CD4-positive, alpha-beta T cell treated with Interleukin-6 at 100 ng/mL for 8 hours (primary cell): ENCODE measurements at regions not wholly inside any gene's neighbourhood (a gene's known extent, or its start where the extent isn't known, plus 50 kb on each side); places are given as distances from the start of the nearest gene placed in this dataset.

Experiments
- DNase-seq: peaks from one replicate; pipeline ENCODE4 v3.0.0-alpha.2; 2020; ENCODE audit warnings: mixed read lengths, low spot score

DNA sequence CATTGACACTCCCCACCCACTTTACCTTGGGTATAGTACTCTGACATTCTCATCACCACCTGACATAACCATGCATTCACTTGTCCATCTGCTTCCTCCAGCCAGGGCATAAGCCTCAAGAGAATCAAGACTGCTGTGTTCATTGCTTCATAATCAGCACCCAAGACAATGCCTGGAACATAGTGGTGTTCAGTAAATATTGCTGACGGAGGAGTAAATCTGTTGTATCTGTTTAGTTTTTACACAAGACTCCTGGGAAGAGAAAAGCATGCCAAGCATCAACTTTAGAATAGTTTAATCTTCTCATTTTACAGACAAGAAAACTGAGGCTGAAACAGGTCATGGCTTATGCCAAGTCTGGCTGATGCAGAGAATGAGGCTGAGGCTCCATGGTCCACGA lies 173.9 kb upstream of the DUSP10 start:
- DNase-seq = no peak

DNA sequence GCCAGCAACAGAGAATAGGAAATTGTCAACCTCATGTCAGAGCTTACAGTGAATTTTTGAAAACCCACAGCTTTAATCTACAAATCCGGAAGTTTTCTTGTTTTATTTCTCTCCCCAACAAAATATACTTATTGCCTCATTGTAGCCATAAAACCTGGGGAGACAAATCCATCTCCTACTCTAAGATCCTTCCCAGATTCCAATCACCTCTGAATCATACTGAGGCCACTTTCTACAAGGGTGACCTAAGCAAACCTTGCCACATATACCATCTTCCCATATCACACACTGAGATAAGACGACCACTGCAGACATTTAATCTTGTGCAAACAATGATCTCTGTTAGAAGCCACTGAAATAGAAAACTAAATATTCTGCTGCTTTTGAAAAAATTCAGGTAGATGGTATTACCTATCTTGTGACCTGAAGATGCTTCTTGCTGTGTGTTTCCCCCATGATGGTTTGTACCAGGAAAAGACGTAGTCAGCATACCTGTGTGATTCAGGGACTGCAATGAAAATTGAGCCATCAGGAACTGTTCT lies 171.5 kb upstream of the DUSP10 start:
- no peak for DNase-seq

DNA sequence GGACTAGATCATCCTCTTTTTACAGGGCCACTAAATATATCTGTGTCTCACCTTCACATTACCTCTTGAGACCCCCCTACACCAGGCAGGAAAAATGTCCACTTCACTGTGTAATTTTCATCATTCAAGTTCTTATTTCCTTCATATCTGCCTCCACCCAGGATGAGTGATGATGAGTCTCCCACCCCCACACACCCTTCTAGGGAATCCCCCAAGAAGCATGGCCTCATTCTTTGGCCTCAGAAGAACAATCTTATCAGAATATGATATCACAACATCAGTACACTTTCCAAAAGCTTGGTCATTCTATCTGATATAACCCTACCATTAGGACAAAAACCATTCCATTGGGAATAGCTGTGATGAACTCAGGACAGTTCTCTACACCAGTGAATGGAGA lies 170.3 kb upstream of the DUSP10 start:
- DNase-seq = no peak

DNA sequence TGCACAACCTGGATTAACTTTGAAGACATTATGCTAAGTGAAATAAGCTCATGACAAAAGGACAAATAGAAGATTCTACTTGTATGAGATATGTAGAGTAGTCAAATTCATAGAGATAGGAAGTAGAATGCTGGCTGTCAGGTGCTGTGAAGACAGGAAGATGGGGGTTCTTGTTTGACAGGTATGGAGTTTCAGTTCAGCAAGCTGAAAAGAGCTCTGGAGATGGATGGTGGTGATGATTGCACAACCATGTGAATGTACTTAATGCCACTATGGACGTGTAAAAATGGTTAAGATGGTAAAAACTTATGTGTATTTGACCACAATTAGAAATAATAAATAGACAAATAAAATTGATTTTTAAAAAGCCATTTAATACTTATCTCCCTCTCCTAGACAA lies 169.8 kb upstream of the DUSP10 start:
- DNase-seq = no peak

DNA sequence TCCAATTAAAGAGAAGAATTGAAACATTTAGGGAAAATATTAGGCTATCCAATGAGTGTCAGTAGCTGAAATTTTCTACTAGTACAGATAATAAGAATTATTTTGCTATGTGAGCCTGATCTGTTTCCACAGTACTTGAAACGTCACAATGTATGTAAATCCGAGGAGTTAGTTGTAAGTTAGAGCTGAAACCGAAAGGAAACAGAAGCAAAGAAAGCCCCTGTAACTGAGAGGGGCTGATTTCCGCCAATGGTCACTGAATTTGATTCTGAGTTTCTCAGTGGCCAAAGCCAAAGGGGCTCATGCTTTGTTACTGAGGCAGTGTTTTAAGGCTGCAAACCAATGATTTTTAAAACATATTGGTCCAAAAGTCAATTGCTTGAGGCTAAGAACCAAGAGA lies 168.3 kb upstream of the DUSP10 start:
- DNase-seq = no peak

DNA sequence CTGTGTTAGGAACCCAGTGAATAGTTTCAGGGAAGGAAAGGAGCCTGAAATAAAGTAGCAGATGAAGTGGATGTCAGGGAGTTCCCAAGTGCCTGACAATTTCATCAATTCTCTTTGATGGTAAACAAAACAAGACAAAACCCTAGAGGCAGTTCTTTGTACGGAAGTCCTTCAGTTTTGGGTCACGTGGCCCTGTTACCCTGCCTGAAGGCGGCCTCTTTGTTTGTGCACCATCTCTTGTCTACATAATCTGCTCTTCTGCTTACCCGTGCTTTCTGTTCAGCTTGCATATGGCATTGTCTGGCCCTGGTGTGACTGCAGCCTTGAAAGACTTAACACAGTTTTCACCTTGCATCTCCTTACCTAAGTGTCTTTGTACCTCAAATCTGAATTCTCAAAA lies 166.7 kb upstream of the DUSP10 start:
- DNase-seq = no peak

DNA sequence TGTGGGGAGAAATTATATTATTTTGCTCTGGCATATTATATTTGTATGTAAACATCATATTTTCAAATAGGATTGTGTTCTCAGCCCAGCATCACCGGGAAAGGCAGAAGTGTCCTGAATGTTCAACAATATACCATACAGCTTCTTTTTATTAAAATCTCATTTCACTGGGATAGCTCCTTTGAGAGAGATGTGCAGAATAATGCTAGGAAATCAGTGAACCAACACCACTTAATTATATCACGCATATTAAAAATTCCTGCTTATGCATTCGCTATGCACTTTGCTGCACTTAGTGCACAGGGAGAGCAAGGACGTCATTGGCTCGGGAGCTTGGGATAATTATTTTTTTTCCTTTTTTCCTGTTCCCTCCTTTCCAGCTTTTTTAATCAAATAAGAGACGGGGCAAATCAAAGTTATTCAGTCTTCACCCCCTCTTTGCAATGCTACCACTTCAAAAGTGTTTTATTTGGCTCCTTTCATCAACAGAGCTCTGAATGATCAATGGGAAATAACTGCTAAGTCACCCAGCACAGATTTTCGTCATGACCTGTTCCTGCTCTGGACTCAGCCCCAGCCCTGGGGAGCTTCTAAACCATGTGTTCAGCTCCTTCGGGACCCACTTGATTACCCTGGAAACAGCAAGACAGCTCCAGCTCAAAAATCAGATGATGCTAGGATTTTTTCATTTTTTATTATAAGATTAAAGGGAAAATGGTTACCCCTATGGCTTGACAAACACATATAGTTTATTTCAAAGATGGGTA lies 165.5 kb upstream of the DUSP10 start:
- no peak for DNase-seq

DNA sequence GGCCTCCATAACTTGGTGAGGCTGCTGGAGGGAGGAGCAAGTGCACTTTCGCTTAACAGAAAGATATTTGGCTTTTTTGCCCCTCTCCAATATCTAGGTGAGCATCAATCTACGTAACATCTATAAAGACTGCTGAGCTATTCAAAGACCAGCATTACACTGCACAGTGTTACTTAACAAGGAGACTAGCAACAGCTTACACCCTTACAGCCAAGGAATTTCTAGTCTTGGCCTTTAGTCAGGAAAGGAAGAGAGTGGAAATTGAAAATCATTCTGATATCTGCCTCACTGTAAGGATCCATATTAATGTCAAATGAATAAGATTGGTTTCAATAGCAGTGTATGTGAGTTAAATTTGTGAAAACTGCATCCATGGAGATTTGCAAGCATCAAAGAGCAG lies 163.9 kb upstream of the DUSP10 start:
- DNase-seq = no peak

DNA sequence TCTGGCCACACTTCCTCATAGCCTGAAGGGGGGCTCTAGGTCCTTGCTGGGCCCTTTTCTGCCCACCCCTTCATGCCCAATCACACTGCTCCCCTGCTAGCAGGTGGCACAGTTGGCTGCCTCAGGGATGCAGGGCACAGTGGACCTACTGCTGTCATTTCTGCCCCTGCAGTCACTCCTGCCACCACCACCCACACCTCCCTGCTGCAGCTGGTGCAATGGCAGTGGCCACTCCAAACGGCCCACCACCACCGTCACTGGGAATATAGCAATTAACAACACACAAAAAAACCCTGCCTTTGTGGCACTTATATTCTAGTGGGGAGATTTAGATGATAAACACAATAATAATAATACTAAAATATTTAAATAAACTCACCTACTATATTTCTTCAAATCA lies 162.4 kb upstream of the DUSP10 start:
- no peak for DNase-seq

DNA sequence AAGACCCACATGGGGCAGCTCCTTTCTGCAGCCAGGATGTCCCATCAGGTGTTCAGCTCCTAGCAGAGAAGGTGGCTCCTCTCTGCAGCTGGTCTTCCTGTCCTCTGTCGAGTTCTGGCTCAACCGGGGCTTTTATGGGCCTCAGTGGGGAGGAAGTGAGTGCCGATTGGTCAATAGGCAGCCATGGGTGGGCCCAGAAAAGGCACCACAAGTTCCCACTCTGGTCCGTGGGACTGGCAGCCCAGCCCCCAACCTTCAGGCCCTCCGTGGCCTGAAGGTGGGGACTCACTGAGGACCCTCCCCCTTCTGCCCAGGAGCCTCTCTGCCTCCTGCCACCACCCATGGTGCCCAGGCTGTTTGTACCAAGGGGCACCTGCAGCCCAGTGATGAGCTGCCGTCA lies 161.7 kb upstream of the DUSP10 start:
- DNase-seq = no peak

DNA sequence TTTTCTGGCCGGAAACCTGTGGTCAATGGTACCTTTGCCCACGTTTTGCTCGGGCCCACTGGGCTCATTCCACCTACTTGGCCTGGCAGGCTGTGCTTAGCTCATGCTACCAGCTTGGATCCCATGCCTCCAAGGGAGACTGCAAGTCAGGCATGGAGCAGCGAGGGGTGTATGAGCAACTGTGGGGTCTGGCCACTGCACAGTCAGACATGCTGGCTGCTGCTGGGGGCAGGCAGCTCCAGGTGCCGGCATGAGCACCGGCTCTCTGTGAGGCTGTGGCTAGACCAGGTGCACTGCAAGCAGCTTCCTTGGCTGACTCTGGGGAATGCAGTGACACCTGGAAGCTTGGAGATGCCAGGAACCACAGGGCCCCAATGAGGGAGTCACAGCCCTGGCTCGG lies 161.1 kb upstream of the DUSP10 start:
- no peak for DNase-seq

DNA sequence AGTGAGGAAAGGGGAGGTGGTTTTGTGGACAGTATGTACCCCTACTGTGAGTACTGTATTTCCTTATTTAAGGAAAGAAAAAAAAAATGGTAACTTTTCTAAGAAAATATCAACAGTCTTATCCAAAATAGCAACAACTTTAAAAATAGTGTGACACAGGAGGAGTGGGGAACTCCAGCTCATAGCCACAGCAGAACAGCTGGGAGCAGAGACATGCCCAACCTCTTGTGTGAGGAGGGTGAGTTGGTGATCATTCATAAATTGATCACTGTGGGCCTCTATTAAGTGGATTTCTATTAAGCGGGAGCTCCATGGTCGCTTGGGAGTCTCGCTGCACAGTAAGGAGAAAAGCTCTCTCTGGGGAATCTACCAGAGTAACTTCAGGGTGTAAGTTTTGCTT lies 158.8 kb upstream of the DUSP10 start:
- no peak for DNase-seq

DNA sequence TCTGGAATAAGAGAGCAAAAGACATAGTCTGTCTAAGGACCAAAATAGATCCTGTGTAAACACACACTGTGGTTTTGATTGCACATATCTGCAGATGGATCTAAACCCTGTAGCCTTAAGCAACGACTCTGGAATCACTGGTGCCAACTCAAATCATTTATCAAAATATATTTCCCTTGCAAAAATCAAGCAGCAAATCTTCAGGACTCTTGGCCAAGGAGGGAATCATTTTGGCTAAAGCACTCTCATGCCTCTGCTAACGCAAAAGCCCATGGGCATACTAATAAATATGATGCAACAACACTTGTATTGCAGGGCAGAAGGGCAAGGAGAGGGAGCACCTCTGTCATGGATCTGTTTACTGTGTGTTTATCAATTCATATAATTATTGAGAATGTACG lies 155.4 kb upstream of the DUSP10 start:
- no peak for DNase-seq

DNA sequence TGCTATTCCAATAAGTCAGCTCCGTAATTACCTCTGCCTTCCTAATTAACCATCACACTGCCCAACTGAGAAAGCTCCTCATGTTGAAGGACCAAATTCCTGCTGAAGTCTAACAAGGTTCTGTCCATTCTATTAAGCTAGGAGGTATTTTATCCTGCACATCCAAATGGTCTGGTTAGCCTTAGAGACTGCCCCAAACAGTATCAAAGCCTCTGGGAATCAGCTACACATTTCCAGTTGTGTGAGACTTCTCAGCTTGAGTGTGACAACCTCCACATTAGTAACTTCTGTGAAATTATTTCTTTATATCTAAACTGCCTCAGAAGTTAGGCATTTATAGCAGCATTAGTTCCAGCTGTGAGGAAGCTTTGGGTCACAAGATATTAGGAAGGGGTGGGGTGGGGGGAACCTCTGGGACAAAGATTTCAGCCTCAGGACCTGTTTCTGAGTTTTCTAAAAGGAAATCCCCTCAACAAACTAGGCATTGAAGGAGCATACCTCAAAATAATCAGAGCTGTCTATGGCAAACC lies 150.5 kb upstream of the DUSP10 start:
- DNase-seq = no peak

DNA sequence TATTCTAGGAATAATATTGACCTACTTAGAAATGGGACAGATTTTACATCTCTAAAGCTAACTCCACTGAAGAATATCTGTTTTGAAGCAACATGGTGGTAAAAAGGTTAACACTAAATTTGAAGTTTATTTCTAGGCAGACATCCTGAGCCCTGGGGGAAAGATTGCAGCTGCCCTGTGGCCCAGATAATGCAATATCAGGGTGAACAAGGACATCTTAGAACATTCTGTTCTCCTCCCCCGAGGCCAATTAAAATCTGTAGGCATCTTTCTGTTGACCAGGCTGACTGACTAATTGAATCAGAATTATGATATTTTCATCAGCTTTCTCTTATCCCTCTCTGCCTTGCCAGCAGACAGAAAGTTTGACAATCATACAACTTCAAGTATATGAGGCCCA lies 149.8 kb upstream of the DUSP10 start:
- DNase-seq = no peak

DNA sequence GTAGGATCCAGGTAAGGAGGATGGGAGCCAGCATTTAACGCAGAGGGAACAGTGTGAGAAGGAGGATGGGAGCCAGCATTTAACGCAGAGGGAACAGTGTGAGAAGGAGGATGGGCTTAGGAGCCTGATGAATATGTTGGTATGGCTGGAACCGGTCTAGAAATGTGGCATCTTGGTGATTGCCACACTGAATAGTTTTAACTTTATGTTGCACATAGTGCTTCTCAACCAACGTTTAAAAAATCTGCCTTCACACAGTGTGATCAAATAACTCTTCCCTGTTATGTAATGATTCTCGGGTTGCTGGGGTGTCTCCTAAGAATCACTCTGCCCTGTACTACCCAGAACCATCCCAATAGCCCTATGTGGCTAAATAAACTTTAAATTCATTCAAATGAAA lies 146.9 kb upstream of the DUSP10 start:
- no peak for DNase-seq

DNA sequence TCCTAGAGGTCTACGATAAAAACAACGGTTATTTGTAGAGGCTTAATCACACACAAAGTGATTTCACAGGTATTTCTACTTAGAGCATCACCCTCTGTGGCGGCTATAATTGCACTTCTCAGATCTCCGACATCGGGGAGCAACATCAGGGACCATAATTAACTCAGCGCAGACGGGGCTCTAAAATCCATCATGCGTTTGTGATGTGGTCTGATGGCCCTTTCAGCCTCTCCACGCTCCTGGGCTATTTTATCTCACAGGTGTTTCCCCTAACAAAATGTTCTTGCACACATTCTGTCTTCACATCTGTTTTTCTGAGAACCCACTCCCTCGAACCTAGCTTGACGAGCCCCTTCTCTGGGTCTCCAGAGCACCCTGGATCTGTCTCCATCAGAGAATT lies 146.3 kb upstream of the DUSP10 start:
- DNase-seq = no peak

DNA sequence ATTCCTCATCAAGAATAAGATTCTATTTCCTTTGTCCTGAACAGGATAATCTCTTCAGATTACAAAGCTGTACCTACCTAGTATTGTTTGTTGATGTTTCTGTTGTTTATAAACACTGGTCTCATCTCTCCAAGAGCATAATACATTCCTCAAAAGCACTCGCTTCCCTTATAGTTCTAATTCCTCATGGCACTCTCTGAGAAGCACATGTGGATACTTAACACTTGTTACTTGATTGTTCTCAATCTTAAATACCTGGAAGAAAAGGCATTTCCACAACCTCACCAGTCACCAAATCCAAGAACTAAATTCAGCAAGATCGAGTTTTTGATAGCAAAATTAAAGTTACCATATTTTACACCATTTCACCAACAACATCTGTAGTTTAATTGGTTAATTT lies 145.9 kb upstream of the DUSP10 start:
- no peak for DNase-seq

DNA sequence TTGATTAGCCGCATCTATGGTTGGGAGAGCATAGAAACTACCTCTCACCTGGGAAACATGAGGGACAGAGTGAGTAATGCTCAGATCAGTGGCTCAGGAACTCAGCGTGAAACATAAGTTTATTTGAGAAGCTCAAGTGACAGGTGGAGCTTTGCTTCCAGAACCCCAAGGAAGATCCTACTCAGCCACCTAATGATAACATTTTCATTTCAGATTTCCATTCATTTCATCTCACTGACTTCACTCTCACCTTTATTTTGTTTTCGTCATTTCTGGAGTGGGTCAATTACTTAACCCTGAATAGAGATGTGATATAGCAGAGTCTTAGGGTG lies 145.5 kb upstream of the DUSP10 start:
- no peak for DNase-seq

DNA sequence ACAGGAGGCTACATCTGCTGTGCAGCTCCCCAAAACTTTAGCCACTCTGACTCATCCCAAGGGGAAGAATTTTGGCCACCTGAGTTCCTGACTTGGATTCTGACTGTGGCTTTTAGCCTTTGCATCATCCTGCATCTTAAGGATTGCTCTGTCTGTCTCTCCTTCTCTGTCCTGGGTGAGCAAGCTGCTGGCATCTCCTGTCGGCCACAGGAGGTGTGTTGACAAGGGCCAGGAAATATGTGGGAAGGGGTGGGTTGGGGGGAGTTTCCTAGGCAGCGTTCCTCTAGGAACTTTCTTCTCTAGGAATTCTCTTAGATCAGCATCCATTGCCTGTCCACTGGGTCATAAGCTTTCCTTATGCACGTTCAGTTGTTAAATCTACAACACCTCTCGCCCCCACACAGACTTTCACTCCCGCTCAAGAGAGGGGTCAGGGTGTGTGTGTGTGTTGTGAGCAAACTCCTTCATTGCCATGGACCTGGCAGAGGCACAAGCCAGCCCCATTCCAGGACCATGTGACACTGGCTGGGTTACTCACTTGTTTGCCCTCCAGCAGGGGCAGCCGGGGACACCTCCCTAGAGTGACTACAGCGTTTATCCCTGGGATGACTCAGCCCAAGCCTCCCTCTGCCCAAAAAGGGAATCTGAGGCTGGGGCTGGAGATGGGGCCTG lies 145.0 kb upstream of the DUSP10 start:
- no peak for DNase-seq

DNA sequence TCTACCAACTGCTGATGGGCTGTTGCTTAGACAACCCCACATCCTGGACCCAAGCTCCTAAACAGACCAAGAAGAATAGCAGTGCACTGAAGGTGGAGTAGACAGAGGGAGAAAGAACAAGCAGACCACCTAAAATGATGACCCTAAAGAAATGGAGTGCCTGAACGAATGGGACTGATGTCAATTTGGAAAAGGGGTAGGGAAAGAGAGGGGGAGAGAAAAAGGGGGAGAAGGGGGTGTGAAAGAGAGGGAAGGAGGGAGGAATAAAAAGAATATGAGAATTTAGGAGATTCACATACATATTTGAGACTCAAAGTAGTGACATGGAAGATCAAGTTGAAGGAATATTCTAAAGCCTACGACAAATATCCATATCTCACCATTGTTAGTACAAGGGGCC lies 144.4 kb upstream of the DUSP10 start:
- no peak for DNase-seq

DNA sequence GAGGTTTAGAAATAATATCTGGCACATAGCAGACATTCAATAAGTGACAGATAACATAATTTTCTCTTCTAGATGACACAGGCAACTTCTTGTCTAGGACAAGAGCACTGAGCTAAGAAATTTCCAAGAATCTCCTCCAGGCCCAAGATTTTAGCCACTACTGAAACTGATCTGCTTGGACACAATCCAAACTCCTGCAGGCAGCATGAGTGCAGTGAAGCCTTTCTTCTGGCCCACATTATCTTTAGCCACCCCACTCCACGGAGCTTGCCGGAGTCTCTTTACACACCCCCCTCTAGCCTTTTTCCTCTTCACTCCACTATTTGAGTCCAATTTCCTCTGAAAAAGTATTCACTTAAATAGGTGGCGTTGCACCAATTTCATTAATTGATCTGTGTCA lies 142.9 kb upstream of the DUSP10 start:
- DNase-seq = no peak

DNA sequence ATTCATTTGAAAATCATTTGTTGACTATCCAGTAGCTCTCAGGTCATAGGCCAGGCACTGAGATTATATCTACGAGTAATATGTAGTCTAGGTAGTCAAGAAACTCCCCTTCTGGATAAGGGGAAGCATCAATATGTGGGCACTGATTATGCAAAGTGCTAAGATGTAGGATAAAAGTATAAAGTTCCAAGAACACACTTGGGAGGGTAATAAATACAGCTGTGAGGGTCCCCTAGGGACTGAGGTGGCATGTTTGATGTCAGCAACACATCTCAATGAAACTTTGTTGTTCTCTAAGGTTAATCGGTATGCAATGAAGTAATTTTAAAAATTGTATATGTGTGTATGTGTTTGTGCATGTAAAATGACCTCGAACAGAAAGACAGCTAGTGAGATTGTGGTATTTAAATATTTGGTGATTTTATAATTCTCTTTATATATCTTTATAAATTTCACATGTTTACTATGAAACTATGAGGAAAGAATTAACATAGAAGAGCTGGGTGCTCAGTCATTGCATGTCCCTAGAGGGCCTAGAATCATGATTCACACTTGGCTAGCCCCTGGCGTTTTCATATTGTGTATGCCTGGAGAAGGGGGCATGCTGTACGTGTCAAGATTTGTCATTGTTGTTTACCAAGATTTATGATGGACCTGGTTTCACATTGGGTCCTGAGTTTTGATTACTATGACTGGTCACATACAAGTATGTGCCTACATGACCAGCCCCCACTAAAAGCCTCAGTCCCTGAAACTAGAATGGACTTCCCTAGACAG lies 140.1 kb upstream of the DUSP10 start:
- no peak for DNase-seq
